ENCODE measurements at regions not wholly inside any gene's neighbourhood (a gene's known extent, or its start where the extent isn't known, plus 50 kb on each side); places are given as distances from the start of the nearest gene placed in this dataset.

DNA sequence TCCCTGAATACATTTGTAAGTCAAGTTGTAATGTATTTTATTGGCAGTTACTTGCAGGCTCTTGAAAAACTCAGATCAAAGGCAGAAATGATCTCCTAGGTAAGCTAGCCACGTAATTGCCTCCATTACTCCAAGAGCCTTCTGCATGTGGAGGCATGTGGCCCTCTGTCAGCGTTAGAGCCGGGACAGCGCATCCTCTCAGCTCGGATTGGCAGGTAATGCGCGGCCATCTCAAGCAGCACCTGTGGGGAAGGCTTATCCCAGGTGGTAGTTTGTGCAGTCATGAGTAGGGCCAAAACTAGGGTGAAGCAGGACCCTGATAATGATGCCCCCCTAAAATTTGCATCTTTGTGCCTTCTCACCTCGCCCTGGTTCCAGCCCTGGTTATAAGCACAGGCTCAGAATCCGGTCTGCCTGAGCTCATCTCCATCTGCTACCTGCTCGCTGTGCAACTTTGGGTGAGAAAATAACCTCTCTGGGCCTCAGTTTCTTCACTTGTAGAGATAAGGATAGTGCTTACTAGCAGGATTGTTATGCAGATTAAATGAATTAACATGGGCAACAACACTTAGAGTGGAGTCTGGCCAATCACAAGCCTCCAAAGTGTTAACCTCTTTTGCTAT is 157.5 kb upstream of the PMEPA1 start:
- TF ChIP-seq, protein P1, sequence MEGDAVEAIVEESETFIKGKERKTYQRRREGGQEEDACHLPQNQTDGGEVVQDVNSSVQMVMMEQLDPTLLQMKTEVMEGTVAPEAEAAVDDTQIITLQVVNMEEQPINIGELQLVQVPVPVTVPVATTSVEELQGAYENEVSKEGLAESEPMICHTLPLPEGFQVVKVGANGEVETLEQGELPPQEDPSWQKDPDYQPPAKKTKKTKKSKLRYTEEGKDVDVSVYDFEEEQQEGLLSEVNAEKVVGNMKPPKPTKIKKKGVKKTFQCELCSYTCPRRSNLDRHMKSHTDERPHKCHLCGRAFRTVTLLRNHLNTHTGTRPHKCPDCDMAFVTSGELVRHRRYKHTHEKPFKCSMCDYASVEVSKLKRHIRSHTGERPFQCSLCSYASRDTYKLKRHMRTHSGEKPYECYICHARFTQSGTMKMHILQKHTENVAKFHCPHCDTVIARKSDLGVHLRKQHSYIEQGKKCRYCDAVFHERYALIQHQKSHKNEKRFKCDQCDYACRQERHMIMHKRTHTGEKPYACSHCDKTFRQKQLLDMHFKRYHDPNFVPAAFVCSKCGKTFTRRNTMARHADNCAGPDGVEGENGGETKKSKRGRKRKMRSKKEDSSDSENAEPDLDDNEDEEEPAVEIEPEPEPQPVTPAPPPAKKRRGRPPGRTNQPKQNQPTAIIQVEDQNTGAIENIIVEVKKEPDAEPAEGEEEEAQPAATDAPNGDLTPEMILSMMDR (IDR thresholded peaks at IDR 0.05), result no peak
- no peak for TF ChIP-seq POLR2A (IDR thresholded peaks at IDR 0.05)

All from uterus (tissue), 2 donors.